GM12891 (cell line): ENCODE measurements at regions not wholly inside any gene's neighbourhood (a gene's known extent, or its start where the extent isn't known, plus 50 kb on each side); places are given as distances from the start of the nearest gene placed in this dataset.

Source experiments
- PAX5 ChIP-seq: IDR thresholded peaks from 2 replicates; pipeline ENCODE4 v1.6.1; 2011; ENCODE audit warnings: low read length, moderate library complexity, mild to moderate bottlenecking; ENCODE audit not compliant: insufficient read depth, severe bottlenecking
- POLR2A ChIP-seq: IDR thresholded peaks from 2 replicates; pipeline ENCODE4 v1.6.1; 2011; ENCODE audit warnings: low read depth, low read length, control low read depth
- POLR2AphosphoS5 ChIP-seq: IDR thresholded peaks from 2 replicates; pipeline ENCODE4 v1.6.1; 2011; ENCODE audit warnings: low read depth, low read length, control low read depth
- POU2F2 ChIP-seq: IDR thresholded peaks from 2 replicates; pipeline ENCODE4 v1.6.1; 2011; ENCODE audit warnings: low read depth, mild to moderate bottlenecking, control low read depth, low read length, moderate library complexity
- SPI1 ChIP-seq: IDR thresholded peaks from 2 replicates; pipeline ENCODE4 v1.6.1; 2011; ENCODE audit warnings: low read depth, low read length, control low read depth
- TAF1 ChIP-seq: IDR thresholded peaks from 2 replicates; pipeline ENCODE4 v1.6.1; 2011; ENCODE audit warnings: low read depth, low read length, control low read depth

GRCh38 chr2:174648896-174649295, 51.3 kb upstream of the WIPF1 start:
- TF ChIP-seq POLR2AphosphoS5 (no peak), POLR2A (no peak), TAF1 (no peak), SPI1 (no peak), POU2F2 (no peak), PAX5 (no peak)
